Bronchial epithelial cell (primary cell): ENCODE measurements at regions not wholly inside any gene's neighbourhood (a gene's known extent, or its start where the extent isn't known, plus 50 kb on each side); places are given as distances from the start of the nearest gene placed in this dataset.
"Not testable (repeated sequence)": the region's sequence is repeated elsewhere in the genome, so short reads cannot be mapped to it uniquely, and the experiment has no call there.

Experiments
- DNase-seq: peaks from one replicate; pipeline ENCODE4 v3.0.0-alpha.2; 2010; ENCODE audit warnings: low read depth
- FAIRE-seq: peaks from 2 replicates; lab custom pipeline; 2011; peaks lifted over from hg19 to GRCh38; lab: Jason Lieb, UNC
- H3K27me3 ChIP-seq: 2 replicates; pipeline ENCODE4 v1.5.1; 2011; ENCODE audit warnings: low read length; ENCODE audit not compliant: control insufficient read depth, insufficient read depth
- H3K36me3 ChIP-seq: 2 replicates; pipeline ENCODE4 v1.5.1; 2011; ENCODE audit warnings: low read length; ENCODE audit not compliant: control insufficient read depth, insufficient read depth
- H3K4me3 ChIP-seq: 2 replicates; pipeline ENCODE4 v1.5.1; 2011; ENCODE audit warnings: mild to moderate bottlenecking, low read depth, low read length, control low read depth
- TF ChIP-seq, protein P1 (sequence below): IDR thresholded peaks from 2 replicates; pipeline ENCODE4 v1.5.1; 2011; ENCODE audit warnings: mild to moderate bottlenecking, moderate library complexity, low read length, control low read depth, inconsistent platforms; ENCODE audit not compliant: insufficient read depth, severe bottlenecking

DNA sequence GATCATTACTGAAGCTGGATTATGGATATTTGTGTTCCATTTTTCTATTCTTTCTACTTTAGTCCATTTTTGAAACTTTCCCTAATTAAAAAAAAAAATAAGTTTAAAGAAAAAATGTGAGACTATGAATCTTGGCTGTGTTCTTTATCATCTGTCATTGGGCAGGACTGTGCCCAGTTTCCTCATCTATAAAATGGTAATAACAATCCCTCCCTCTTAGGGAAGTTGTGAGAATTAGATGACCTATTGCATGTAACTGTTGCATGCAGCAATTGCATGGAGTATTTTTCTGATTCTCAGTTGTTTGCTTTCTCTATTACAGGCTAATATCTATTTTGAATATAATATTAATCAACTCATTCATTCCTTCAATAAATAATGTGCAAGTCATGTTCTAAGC is 108.2 kb upstream of the LOC128125822 start:
- TF ChIP-seq, protein P1, sequence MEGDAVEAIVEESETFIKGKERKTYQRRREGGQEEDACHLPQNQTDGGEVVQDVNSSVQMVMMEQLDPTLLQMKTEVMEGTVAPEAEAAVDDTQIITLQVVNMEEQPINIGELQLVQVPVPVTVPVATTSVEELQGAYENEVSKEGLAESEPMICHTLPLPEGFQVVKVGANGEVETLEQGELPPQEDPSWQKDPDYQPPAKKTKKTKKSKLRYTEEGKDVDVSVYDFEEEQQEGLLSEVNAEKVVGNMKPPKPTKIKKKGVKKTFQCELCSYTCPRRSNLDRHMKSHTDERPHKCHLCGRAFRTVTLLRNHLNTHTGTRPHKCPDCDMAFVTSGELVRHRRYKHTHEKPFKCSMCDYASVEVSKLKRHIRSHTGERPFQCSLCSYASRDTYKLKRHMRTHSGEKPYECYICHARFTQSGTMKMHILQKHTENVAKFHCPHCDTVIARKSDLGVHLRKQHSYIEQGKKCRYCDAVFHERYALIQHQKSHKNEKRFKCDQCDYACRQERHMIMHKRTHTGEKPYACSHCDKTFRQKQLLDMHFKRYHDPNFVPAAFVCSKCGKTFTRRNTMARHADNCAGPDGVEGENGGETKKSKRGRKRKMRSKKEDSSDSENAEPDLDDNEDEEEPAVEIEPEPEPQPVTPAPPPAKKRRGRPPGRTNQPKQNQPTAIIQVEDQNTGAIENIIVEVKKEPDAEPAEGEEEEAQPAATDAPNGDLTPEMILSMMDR = no peak
- FAIRE-seq (no peak), DNase-seq (no peak)
- H3K27me3 ChIP-seq = no peaks in the 10 kb centered on the region
- no peak overlapping the region for H3K4me3 ChIP-seq
- H3K36me3 ChIP-seq = no peaks in the 10 kb centered on the region

DNA sequence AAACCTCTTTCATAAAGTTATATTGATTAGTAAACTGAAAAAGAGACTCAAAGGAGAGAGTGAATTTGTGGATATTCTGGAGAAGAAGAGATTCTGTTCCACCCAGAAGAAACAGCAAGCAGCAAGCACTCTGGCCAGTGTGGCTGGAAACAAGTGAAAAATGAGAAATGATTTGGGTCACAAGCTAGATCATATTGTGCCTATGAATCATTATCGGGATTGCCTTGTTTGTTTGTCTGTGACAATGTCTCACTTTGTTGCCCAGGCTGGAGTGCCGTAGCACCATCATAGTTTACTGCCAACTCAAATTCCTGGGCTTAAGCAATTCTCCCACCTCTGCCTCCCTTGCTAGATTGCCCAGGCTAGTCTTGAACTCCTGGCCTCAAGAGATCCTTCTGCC is 106.5 kb upstream of the LOC128125822 start:
- H3K27me3 ChIP-seq = no peaks in the 10 kb centered on the region
- no peak overlapping the region for H3K4me3 ChIP-seq
- TF ChIP-seq, protein P1 = no peak
- no peak for FAIRE-seq
- H3K36me3 ChIP-seq = no peaks in the 10 kb centered on the region
- DNase-seq = no peak

DNA sequence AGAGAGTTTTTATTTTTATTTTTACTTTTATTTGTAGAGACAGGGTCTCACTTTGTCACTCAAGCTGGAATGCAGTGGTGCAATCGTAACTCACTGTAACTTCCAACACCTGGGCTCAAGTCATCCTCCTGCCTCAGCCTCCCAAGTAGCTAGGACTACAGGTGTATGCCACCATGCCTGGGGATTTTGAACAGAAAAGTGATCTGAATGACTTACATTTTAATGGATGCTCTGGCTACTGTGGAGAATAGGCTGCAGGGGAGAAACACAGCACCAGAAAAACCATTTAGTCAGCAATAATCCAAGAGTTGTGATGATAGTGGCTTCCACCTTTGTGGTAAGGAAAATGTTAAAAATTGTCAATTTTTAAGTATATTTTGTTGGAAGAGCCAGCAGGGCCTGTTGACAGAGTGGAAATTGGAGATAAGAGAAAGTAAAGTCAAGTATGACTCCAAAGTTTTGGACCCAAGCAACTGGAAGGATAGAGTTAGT is 106.0 kb upstream of the LOC128125822 start:
- FAIRE-seq = no peak
- Histone ChIP-seq H3K27me3 (no peaks in the 10 kb centered on the region), H3K4me3 (no peak overlapping the region), H3K36me3 (no peaks in the 10 kb centered on the region)
- DNase-seq = no peak
- TF ChIP-seq, protein P1 = no peak

DNA sequence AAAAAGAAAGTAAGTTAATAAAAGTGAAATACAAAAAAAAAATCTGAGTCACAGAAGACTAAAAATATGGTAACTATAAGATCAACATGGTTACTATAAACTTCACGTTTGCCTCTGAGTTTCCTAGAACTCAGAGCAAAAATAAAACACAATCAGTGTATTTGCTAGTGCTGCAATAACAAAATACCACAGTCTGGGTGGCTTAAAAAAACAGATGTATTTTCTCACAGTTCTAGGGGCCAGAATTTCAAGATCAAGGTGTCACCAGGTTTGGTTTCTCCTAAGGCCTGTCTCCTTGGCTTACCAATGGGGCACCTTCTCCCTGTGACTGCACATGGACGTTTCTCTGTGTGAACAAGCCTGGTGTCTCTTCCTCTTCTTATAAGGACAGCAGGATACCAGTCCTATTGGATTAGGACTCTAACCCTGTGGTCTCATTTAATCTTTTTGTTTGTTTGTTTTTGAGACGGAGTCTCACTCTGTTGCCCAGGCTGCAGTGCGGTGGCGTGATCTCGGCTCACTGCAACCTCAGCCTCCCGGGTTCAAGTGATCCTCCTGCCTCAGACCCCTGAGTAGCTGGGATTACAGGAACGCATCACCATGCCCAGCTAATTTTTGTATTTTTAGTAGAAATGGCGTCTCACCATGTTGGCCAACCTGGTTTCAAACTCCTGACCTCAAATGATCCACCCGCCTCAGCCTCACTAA is 104.9 kb upstream of the LOC128125822 start:
- Histone ChIP-seq H3K27me3 (no peaks in the 10 kb centered on the region), H3K4me3 (no peak overlapping the region), H3K36me3 (no peaks in the 10 kb centered on the region)
- FAIRE-seq (no peak), DNase-seq (no peak)
- TF ChIP-seq, protein P1 = no peak

DNA sequence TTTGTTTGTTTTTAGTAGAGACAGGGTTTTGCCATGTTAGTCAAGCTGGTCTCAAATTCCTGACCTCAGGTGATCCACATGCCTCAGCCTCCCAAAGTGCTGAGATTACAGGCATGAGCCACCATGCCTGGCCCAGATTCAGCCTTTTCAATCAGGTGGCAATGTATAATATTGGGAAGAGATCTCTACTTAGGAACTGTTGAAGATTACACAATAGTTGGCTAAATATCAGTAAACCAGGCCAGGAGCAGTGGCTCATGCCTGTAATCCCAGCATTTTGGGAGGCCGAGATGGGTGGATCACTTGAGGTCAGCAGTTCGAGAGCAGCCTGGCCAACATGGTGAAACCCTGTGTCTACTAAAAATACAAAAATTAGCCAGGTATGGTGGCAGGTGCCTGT is 101.1 kb upstream of the LOC128125822 start:
- not testable (repeated sequence) for H3K27me3 ChIP-seq, FAIRE-seq, H3K36me3 ChIP-seq, DNase-seq, H3K4me3 ChIP-seq

DNA sequence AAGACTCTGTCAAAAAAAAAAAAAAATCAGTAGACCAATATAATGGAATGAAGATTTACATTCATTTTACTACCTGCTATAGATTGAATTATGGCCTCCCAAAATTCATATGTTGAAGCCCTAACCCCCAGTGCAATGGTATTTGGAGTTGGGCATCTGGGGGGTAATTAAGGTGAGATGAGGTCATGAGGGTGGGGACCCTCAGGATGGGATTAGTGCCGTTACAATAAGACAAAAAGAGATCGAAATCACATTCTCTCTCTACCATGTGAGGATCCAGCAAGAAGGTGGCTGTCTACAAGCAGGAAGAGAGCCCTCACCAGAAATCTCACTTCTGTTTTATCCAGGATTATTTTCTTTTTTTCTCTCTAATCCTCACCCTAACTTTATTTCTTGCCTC is 100.6 kb upstream of the LOC128125822 start:
- FAIRE-seq = no peak
- Histone ChIP-seq H3K4me3 (no peak overlapping the region), H3K36me3 (no peaks in the 10 kb centered on the region), H3K27me3 (no peaks in the 10 kb centered on the region)
- no peak for DNase-seq
- TF ChIP-seq, protein P1 = no peak
